Neural progenitor cell (in vitro differentiated cells): ENCODE measurements at regions not wholly inside any gene's neighbourhood (a gene's known extent, or its start where the extent isn't known, plus 50 kb on each side); places are given as distances from the start of the nearest gene placed in this dataset.

Experiments
- DNase-seq: peaks from one replicate; pipeline ENCODE4 v3.0.0-alpha.2; 2016; ENCODE audit warnings: low spot score
- H2AFZ ChIP-seq: fragments of 200-600 bp; sonication (generic); replicated peaks from 2 replicates; pipeline ENCODE4 v1.6.1; 2016; ENCODE audit warnings: antibody characterized with exemption
- H3F3A ChIP-seq: fragments of 200-600 bp; sonication (generic); 2 replicates; pipeline ENCODE4 v1.6.1; 2016; ENCODE audit warnings: antibody characterized with exemption, low read depth
- H3K27ac ChIP-seq: fragments of 200-600 bp; sonication (generic); 2 replicates; pipeline ENCODE4 v1.5.1; 2016; ENCODE audit warnings: mild to moderate bottlenecking
- H3K27me3 ChIP-seq: fragments of 200-600 bp; sonication (generic); 2 replicates; pipeline ENCODE4 v1.6.1; 2016; ENCODE audit warnings: mild to moderate bottlenecking, moderate library complexity
- H3K36me3 ChIP-seq: fragments of 200-600 bp; sonication (generic); 2 replicates; pipeline ENCODE4 v1.5.1; 2016
- H3K4me1 ChIP-seq: fragments of 200-600 bp; sonication (generic); 2 replicates; pipeline ENCODE4 v1.6.1; 2016; ENCODE audit warnings: mixed run types
- H3K4me2 ChIP-seq: fragments of 200-600 bp; sonication (generic); 2 replicates; pipeline ENCODE4 v1.6.1; 2016
- H3K4me3 ChIP-seq: fragments of 200-600 bp; sonication (generic); 2 replicates; pipeline ENCODE4 v1.5.1; 2016
- H3K79me2 ChIP-seq: fragments of 200-600 bp; sonication (generic); 2 replicates; pipeline ENCODE4 v1.6.1; 2016; ENCODE audit warnings: low read depth
- H3K9ac ChIP-seq: fragments of 200-600 bp; sonication (generic); 2 replicates; pipeline ENCODE4 v1.6.1; 2016
- H3K9me3 ChIP-seq: fragments of 200-600 bp; sonication (generic); 2 replicates; pipeline ENCODE4 v1.5.1; 2016; ENCODE audit warnings: low read depth
- H4K20me1 ChIP-seq: fragments of 200-600 bp; sonication (generic); 2 replicates; pipeline ENCODE4 v1.6.1; 2016; ENCODE audit warnings: low read depth
- H3K27ac Mint-ChIP-seq: 3 replicates; pipeline ENCODE4 v1.8.0; 2021; ENCODE audit warnings: mixed read lengths
- H3K27me3 Mint-ChIP-seq: 2 replicates; pipeline ENCODE4 v1.8.0; 2022; ENCODE audit warnings: low read depth, mild to moderate bottlenecking, inconsistent platforms, moderate library complexity, mixed read lengths; ENCODE audit not compliant: insufficient read depth
- H3K36me3 Mint-ChIP-seq: 3 replicates; pipeline ENCODE4 v1.8.0; 2021; ENCODE audit warnings: mixed read lengths
- H3K4me1 Mint-ChIP-seq: 3 replicates; pipeline ENCODE4 v1.8.0; 2021; ENCODE audit warnings: mixed read lengths
- H3K4me3 Mint-ChIP-seq: 3 replicates; pipeline ENCODE4 v1.8.0; 2021; ENCODE audit warnings: mild to moderate bottlenecking, moderate library complexity, mixed read lengths
- H3K9me3 Mint-ChIP-seq: 3 replicates; pipeline ENCODE4 v1.8.0; 2020; ENCODE audit warnings: mixed read lengths
- EZH2 ChIP-seq: fragments of 200-600 bp; sonication (generic); IDR thresholded peaks from 2 replicates; pipeline ENCODE4 v1.6.1; 2017; ENCODE audit warnings: antibody characterized with exemption, mild to moderate bottlenecking, moderate library complexity
- EZH2phosphoT487 ChIP-seq: fragments of 200-600 bp; sonication (generic); IDR thresholded peaks from 2 replicates; pipeline ENCODE4 v1.6.1; 2017; ENCODE audit warnings: antibody characterized with exemption
- TF ChIP-seq, protein P1 (sequence below): fragments of 200-600 bp; sonication (generic); IDR thresholded peaks from 2 replicates; pipeline ENCODE4 v1.5.1; 2017; ENCODE audit warnings: antibody characterized with exemption, mild to moderate bottlenecking

DNA sequence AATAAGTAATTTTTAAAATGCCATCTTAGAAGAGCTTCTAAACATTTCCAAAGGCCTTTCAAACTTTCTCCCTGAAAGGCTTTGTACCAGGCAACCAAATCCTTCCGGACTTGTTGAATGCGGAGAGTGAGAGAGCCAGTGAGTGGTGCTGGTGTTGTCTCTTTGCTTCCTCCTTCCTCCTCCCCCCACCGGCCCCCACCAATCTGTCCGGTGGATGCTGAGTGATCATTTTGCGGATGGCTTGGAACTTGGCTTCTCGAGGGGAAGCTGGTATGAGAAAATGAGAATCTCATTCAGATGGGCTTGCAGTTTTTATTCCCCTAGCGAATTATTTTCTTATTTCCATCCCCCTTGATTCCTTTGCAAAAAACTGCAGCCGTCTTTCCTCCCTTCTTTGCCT lies 97.3 kb downstream of the ANKRD60 start:
- Histone ChIP-seq H2AFZ (no peak overlapping the region), H4K20me1 (no peaks in the 10 kb centered on the region), H3K79me2 (no peaks in the 10 kb centered on the region), H3K27me3 (peaks cover 13% of the 10 kb centered on the region), H3K9ac (no peak overlapping the region), H3K9me3 (no peaks in the 10 kb centered on the region), H3K4me1 (peaks cover 22% of the 10 kb centered on the region), H3K4me3 (peak overlapping the region; percentile 24), H3K27ac (no peak overlapping the region), H3F3A (peaks cover 14% of the 10 kb centered on the region), H3K4me2 (peak overlapping the region; percentile 51), H3K36me3 (no peaks in the 10 kb centered on the region)
- H3K9me3 Mint-ChIP-seq, result peaks cover 6% of the 10 kb centered on the region
- H3K4me3 Mint-ChIP-seq, result peak overlapping the region; percentile 57
- DNase-seq, result peak; percentile 70
- peaks cover 14% of the 10 kb centered on the region for H3K27me3 Mint-ChIP-seq
- H3K36me3 Mint-ChIP-seq, result no peaks in the 10 kb centered on the region
- peak overlapping the region; percentile 86 for H3K27ac Mint-ChIP-seq
- TF ChIP-seq, protein P1, sequence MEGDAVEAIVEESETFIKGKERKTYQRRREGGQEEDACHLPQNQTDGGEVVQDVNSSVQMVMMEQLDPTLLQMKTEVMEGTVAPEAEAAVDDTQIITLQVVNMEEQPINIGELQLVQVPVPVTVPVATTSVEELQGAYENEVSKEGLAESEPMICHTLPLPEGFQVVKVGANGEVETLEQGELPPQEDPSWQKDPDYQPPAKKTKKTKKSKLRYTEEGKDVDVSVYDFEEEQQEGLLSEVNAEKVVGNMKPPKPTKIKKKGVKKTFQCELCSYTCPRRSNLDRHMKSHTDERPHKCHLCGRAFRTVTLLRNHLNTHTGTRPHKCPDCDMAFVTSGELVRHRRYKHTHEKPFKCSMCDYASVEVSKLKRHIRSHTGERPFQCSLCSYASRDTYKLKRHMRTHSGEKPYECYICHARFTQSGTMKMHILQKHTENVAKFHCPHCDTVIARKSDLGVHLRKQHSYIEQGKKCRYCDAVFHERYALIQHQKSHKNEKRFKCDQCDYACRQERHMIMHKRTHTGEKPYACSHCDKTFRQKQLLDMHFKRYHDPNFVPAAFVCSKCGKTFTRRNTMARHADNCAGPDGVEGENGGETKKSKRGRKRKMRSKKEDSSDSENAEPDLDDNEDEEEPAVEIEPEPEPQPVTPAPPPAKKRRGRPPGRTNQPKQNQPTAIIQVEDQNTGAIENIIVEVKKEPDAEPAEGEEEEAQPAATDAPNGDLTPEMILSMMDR, result no peak
- TF ChIP-seq EZH2phosphoT487, result no peak
- no peak for TF ChIP-seq EZH2
- peaks cover 73% of the 10 kb centered on the region for H3K4me1 Mint-ChIP-seq

DNA sequence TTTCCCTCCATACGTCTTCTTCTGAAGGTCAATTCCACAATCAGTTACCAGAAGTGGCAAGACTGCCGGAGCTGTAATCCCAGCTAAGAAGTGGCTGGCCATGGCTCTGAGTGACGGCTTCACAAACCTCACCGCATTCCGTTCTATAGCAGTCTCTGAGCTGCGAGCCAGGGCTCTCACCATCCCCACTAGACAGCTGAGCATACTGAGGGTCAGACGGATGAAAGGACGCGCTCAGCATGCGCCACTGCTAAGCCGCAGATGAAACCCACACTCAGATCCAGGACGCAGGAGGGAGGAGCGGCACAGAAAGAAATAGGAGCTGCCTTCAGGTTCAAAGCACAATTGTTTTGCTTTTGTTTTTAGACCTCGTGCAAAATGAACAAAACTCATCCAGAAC lies 97.9 kb downstream of the ANKRD60 start:
- H3K4me3 Mint-ChIP-seq, result peak overlapping the region; percentile 57

DNA sequence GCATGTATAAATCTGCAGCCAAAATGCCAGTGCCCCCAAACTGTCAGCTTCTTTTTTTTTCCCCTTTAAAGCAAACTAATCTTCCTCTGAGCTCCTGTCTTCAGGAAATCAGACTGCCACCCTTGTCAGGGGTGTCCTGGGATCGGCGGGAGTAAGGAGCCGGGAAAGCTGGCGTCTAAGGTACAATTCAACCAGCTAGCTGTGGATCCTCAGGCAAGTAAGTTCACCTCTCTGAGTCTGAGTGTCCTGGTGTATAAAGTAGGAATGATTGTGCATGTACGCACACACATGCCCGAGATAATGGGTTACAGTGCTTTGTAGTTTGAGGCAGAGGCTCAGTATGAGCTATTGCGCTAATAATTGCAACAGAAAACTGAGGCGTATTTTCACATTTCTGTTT lies 98.3 kb downstream of the ANKRD60 start:
- Mint-ChIP-seq H3K4me3 (no peak overlapping the region), H3K36me3 (no peaks in the 10 kb centered on the region), H3K9me3 (peaks cover 8% of the 10 kb centered on the region), H3K27me3 (peaks cover 8% of the 10 kb centered on the region), H3K27ac (peak overlapping the region; percentile 54), H3K4me1 (peaks cover 63% of the 10 kb centered on the region)
- H3K27me3 ChIP-seq, result peaks cover 3% of the 10 kb centered on the region
- peaks cover 22% of the 10 kb centered on the region for H3K4me1 ChIP-seq
- no peak overlapping the region for H3K27ac ChIP-seq
- DNase-seq, result no peak
- H3K9ac ChIP-seq, result no peak overlapping the region
- H4K20me1 ChIP-seq, result no peaks in the 10 kb centered on the region
- peaks cover 14% of the 10 kb centered on the region for H3F3A ChIP-seq
- no peaks in the 10 kb centered on the region for H3K79me2 ChIP-seq
- TF ChIP-seq EZH2, result no peak
- TF ChIP-seq, protein P1, result no peak
- H2AFZ ChIP-seq, result no peak overlapping the region
- no peaks in the 10 kb centered on the region for H3K36me3 ChIP-seq
- peak overlapping the region; percentile 51 for H3K4me2 ChIP-seq
- H3K4me3 ChIP-seq, result no peak overlapping the region
- no peaks in the 10 kb centered on the region for H3K9me3 ChIP-seq

More for the DNA sequence above, 97.9 kb downstream of the ANKRD60 start:
- Histone ChIP-seq H4K20me1 (no peaks in the 10 kb centered on the region), H2AFZ (no peak overlapping the region), H3K36me3 (no peaks in the 10 kb centered on the region), H3K4me3 (no peak overlapping the region), H3K9ac (no peak overlapping the region), H3K4me1 (peaks cover 22% of the 10 kb centered on the region), H3K27ac (no peak overlapping the region), H3K79me2 (no peaks in the 10 kb centered on the region), H3F3A (peaks cover 14% of the 10 kb centered on the region), H3K9me3 (no peaks in the 10 kb centered on the region), H3K4me2 (peak overlapping the region; percentile 51), H3K27me3 (peaks cover 7% of the 10 kb centered on the region)
- H3K36me3 Mint-ChIP-seq, result no peaks in the 10 kb centered on the region
- peak overlapping the region; percentile 26 for H3K27ac Mint-ChIP-seq
- TF ChIP-seq, protein P1, result no peak
- TF ChIP-seq EZH2phosphoT487 (no peak), EZH2 (no peak)
- peak; percentile 55 for DNase-seq
- H3K27me3 Mint-ChIP-seq, result peaks cover 12% of the 10 kb centered on the region
- H3K4me1 Mint-ChIP-seq, result peaks cover 67% of the 10 kb centered on the region
- peaks cover 8% of the 10 kb centered on the region for H3K9me3 Mint-ChIP-seq
